Stomach (tissue), 4 donors: ENCODE measurements at regions not wholly inside any gene's neighbourhood (a gene's known extent, or its start where the extent isn't known, plus 50 kb on each side); places are given as distances from the start of the nearest gene placed in this dataset.

ENCODE experiments used
- CTCF ChIP-seq, 7 experiments: fragments of 450-650 bp in 4 of 7; fragments of 200-600 bp in 3 of 7; sonication (generic) in 3 of 7; IDR thresholded peaks; one replicate each; pipeline ENCODE4 v1.5.1; 2016 to 2019; ENCODE audit warnings: antibody characterized with exemption in 7 of 7, control low read depth in 2 of 7, mild to moderate bottlenecking in 1 of 7
- POLR2A ChIP-seq, 4 donors: fragments of 450-650 bp; IDR thresholded peaks; one replicate each; pipeline ENCODE4 v1.6.1; 2016; ENCODE audit warnings: antibody characterized with exemption in 4 of 4, control low read depth in 2 of 4, mild to moderate bottlenecking in 1 of 4, moderate library complexity in 1 of 4
- POLR2AphosphoS5 ChIP-seq, 3 donors: sonication (generic); formaldehyde crosslinking; IDR thresholded peaks; one replicate each; pipeline ENCODE4 v1.6.1; 2016; ENCODE audit warnings: antibody characterized with exemption in 3 of 3

DNA sequence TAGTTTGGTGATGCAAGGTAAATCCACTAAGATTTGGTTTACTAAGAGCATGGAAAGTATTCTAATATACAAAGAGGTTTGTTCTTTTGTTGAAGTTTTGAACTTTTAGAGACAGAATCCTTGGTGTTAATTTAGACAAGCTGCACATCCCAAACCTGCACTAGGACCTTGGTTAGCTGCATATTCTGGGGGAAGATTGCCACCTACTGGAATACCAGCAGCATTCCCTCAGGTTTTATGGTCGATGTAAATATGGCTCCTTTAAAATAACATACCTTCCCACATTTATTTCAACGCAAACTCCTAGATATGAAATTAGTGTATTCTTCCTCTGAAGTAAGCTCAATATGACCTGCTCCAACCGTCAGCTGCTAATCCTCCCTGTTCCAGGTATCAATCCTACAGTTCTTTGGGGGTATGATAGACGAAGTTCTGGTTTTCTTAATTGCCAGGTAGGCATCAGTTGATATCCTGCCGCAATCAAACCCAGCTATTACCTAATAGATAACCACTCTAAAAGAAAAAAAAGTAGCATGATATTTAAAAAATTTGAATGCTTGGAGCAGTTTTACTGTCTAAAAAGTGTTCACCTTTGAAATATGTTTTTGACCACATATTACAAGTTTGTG lies 624.1 kb downstream of the ISL1 start:
- TF ChIP-seq CTCF (IDR thresholded peaks at IDR 0.05), result peak in 5 of 7 experiments; percentile 45 to 76 (median 60)
- TF ChIP-seq POLR2A (IDR thresholded peaks at IDR 0.05), result no peak
- TF ChIP-seq POLR2AphosphoS5 (IDR thresholded peaks at IDR 0.05), result no peak
